Fibroblast of lung (primary cell): ENCODE measurements at regions not wholly inside any gene's neighbourhood (a gene's known extent, or its start where the extent isn't known, plus 50 kb on each side); places are given as distances from the start of the nearest gene placed in this dataset.

Source experiments
- DNase-seq, 2 donors: peaks; one replicate each; pipeline versions ENCODE4 v3.0.0 to v3.0.0-alpha.2; 2010; ENCODE audit warnings: low read depth in 2 of 2
- H2AFZ ChIP-seq: 2 replicates; pipeline ENCODE4 v1.5.1; 2012; ENCODE audit warnings: low read length, control low read depth, inconsistent platforms
- H3K27ac ChIP-seq: 2 replicates; pipeline ENCODE4 v1.5.1; 2011; ENCODE audit warnings: low read length, control low read depth; ENCODE audit not compliant: insufficient read depth
- H3K27me3 ChIP-seq: 2 replicates; pipeline ENCODE4 v1.5.1; 2011; ENCODE audit warnings: mild to moderate bottlenecking, low read length; ENCODE audit not compliant: control insufficient read depth, insufficient read depth
- H3K36me3 ChIP-seq: 2 replicates; pipeline ENCODE4 v1.5.1; 2011; ENCODE audit warnings: low read length; ENCODE audit not compliant: control insufficient read depth, insufficient read depth
- H3K4me1 ChIP-seq: 2 replicates; pipeline ENCODE4 v1.5.1; 2011; ENCODE audit warnings: low read length; ENCODE audit not compliant: control insufficient read depth, insufficient read depth; ENCODE audit errors: extremely low read depth
- H3K4me2 ChIP-seq: 2 replicates; pipeline ENCODE4 v1.5.1; 2011; ENCODE audit warnings: low read length, control low read depth; ENCODE audit not compliant: insufficient read depth; ENCODE audit errors: extremely low read depth
- H3K4me3 ChIP-seq, 4 experiments: fragments of 200-600 bp in 1 of 4; sonication (generic) in 1 of 4; replicated peaks in 1 of 4; 2 replicates each; pipeline ENCODE4 v1.5.1; 2011 to 2016; ENCODE audit warnings: low read length in 4 of 4, low read depth in 3 of 4, mild to moderate bottlenecking in 3 of 4, control low read depth in 2 of 4, inconsistent platforms in 1 of 4, mixed read lengths in 1 of 4; ENCODE audit not compliant: insufficient read depth in 1 of 4; ENCODE audit errors: control extremely low read depth in 1 of 4
- H3K79me2 ChIP-seq: 2 replicates; pipeline ENCODE4 v1.5.1; 2012; ENCODE audit warnings: mild to moderate bottlenecking, low read length, inconsistent platforms; ENCODE audit not compliant: control insufficient read depth, insufficient read depth
- H3K9ac ChIP-seq: 2 replicates; pipeline ENCODE4 v1.5.1; 2011; ENCODE audit warnings: mild to moderate bottlenecking, low read length, control low read depth; ENCODE audit not compliant: insufficient read depth
- H3K9me3 ChIP-seq: 2 replicates; pipeline ENCODE4 v1.5.1; 2012; ENCODE audit warnings: low read depth, low read length; ENCODE audit not compliant: control insufficient read depth, insufficient read depth
- H4K20me1 ChIP-seq: 2 replicates; pipeline ENCODE4 v1.5.1; 2011; ENCODE audit warnings: low read length; ENCODE audit not compliant: control insufficient read depth, insufficient read depth; ENCODE audit errors: extremely low read depth
- EZH2 ChIP-seq: IDR thresholded peaks from 2 replicates; pipeline ENCODE4 v1.5.1; 2012; ENCODE audit warnings: low read length, control low read depth, mild to moderate bottlenecking; ENCODE audit errors: missing control alignments
- TF ChIP-seq, protein P1 (sequence below), 2 donors: IDR thresholded peaks in 1 of 2; conservative IDR thresholded peaks in 1 of 2; 1 replicate in 1 of 2; 2 replicates in 1 of 2; pipeline ENCODE4 v1.5.1; 2011 to 2012; ENCODE audit warnings: low read length in 2 of 2, control low read depth in 1 of 2, inconsistent platforms in 1 of 2, low read depth in 1 of 2, mild to moderate bottlenecking in 1 of 2

DNA sequence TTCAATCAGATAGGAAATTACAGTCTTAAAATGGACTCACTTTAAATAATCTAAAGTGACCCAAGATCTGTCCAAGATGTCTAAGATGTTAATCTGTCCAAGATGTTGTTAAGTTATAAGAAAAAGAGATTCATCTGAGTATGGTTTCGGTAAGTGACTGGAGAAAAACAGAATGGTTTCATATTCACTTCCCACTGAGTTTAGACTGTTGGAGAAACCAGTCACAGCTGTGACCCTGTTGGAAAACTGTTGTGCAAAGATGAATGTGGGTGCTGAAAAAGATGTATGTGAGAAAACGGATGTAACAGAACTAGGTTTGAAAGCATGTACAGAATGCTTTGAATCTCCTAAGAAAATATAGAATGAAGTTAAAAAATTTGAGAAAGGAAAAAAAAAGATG is 325.9 kb downstream of the COL12A1 start:
- Histone ChIP-seq H3K4me1 (peaks cover 8% of the 10 kb centered on the region), H3K9ac (no peak overlapping the region), H3K27me3 (no peaks in the 10 kb centered on the region), H3K36me3 (no peaks in the 10 kb centered on the region), H3K27ac (no peak overlapping the region), H2AFZ (no peak overlapping the region), H3K79me2 (no peaks in the 10 kb centered on the region), H3K4me2 (no peak overlapping the region), H3K9me3 (no peaks in the 10 kb centered on the region), H4K20me1 (no peaks in the 10 kb centered on the region), H3K4me3 (no peak overlapping the region)
- peak in 1 of 2 donors; percentile 43 for DNase-seq
- TF ChIP-seq, protein P1, sequence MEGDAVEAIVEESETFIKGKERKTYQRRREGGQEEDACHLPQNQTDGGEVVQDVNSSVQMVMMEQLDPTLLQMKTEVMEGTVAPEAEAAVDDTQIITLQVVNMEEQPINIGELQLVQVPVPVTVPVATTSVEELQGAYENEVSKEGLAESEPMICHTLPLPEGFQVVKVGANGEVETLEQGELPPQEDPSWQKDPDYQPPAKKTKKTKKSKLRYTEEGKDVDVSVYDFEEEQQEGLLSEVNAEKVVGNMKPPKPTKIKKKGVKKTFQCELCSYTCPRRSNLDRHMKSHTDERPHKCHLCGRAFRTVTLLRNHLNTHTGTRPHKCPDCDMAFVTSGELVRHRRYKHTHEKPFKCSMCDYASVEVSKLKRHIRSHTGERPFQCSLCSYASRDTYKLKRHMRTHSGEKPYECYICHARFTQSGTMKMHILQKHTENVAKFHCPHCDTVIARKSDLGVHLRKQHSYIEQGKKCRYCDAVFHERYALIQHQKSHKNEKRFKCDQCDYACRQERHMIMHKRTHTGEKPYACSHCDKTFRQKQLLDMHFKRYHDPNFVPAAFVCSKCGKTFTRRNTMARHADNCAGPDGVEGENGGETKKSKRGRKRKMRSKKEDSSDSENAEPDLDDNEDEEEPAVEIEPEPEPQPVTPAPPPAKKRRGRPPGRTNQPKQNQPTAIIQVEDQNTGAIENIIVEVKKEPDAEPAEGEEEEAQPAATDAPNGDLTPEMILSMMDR (conservative IDR thresholded peaks at IDR 0.05 in 1 of 2, IDR thresholded peaks at IDR 0.05 in 1 of 2; ENCODE audit: low read depth in 1 of 2, low read length in 2 of 2), result no peak
- no peak for TF ChIP-seq EZH2

DNA sequence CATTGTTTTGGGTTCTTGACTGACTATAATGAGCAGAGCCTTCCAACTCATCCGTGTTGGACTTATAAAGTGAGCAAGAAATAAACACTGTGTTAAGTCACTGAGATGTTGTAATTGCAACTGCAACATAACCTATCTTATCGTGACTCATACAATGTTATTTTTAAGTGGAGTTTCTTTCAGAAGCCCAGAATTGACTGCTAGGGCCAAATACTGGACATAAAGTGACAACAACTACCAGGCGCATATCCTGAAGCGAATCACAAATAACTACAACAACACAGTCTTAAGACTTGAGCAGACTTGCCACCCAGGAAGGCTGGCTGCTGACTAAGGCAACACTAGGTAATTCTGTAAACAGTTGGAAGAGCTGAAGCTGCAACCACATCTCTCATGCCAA is 326.6 kb downstream of the COL12A1 start:
- Histone ChIP-seq H3K4me3 (no peak overlapping the region), H3K4me1 (peaks cover 8% of the 10 kb centered on the region), H3K27ac (no peak overlapping the region), H3K9ac (no peak overlapping the region), H4K20me1 (no peaks in the 10 kb centered on the region), H3K9me3 (no peaks in the 10 kb centered on the region), H3K27me3 (no peaks in the 10 kb centered on the region), H3K36me3 (no peaks in the 10 kb centered on the region), H3K79me2 (no peaks in the 10 kb centered on the region), H2AFZ (no peak overlapping the region), H3K4me2 (peak overlapping the region; percentile 29)
- peak; percentile 80 to 95 for DNase-seq
- no peak for TF ChIP-seq EZH2
- TF ChIP-seq, protein P1 (conservative IDR thresholded peaks at IDR 0.05 in 1 of 2, IDR thresholded peaks at IDR 0.05 in 1 of 2; ENCODE audit: low read depth in 1 of 2, low read length in 2 of 2), result no peak

DNA sequence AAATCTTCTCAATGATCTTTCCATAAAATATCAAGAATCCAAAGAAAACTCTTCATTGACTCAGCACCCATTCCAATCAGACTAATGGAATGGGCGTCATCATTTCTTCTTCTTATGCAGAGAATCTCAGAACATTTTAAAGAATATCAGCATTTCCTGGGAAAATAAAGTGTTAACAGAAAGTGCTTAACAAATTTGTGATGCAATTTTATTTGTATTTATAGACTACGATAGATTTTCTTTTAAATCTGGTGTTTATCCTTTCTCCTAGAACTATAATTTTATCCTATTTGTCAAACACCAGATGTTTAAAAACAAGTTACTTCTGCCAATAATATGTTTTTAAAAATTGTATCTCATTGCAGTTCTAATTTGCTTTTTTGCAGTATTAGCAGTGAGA is 330.7 kb downstream of the COL12A1 start:
- H3K4me3 ChIP-seq, result no peak overlapping the region
- H2AFZ ChIP-seq, result no peak overlapping the region
- no peaks in the 10 kb centered on the region for H3K27me3 ChIP-seq
- H3K36me3 ChIP-seq, result no peaks in the 10 kb centered on the region
- no peak overlapping the region for H3K27ac ChIP-seq
- no peak overlapping the region for H3K4me2 ChIP-seq
- no peaks in the 10 kb centered on the region for H3K9me3 ChIP-seq
- TF ChIP-seq EZH2, result no peak
- TF ChIP-seq, protein P1 (conservative IDR thresholded peaks at IDR 0.05 in 1 of 2, IDR thresholded peaks at IDR 0.05 in 1 of 2; ENCODE audit: low read depth in 1 of 2, low read length in 2 of 2), result no peak
- DNase-seq, result no peak
- no peaks in the 10 kb centered on the region for H3K79me2 ChIP-seq
- H4K20me1 ChIP-seq, result no peaks in the 10 kb centered on the region
- peaks cover 8% of the 10 kb centered on the region for H3K4me1 ChIP-seq
- no peak overlapping the region for H3K9ac ChIP-seq
